ENCODE measurements at regions not wholly inside any gene's neighbourhood (a gene's known extent, or its start where the extent isn't known, plus 50 kb on each side); places are given as distances from the start of the nearest gene placed in this dataset.

DNA sequence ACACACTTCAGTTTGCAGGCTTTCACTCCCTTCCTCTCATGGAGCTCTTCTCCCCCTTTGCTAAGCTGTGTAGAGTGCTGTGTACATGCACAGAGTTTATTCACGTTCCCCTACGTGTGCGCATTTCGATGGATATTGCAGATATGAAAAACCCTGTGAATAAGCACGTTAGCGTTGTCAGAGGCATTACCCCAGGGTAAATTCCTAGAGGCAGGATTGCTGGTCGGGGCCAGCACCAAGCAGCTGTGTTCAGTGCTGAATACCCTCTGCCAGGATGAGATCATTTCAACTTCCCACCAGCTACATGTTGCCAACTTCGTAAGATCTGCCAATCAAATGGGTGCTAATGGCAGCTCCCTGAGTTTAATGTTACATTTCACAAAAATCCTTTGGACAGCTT, 172.3 kb upstream of the PPP1R26 start:
- TF ChIP-seq, protein P1, sequence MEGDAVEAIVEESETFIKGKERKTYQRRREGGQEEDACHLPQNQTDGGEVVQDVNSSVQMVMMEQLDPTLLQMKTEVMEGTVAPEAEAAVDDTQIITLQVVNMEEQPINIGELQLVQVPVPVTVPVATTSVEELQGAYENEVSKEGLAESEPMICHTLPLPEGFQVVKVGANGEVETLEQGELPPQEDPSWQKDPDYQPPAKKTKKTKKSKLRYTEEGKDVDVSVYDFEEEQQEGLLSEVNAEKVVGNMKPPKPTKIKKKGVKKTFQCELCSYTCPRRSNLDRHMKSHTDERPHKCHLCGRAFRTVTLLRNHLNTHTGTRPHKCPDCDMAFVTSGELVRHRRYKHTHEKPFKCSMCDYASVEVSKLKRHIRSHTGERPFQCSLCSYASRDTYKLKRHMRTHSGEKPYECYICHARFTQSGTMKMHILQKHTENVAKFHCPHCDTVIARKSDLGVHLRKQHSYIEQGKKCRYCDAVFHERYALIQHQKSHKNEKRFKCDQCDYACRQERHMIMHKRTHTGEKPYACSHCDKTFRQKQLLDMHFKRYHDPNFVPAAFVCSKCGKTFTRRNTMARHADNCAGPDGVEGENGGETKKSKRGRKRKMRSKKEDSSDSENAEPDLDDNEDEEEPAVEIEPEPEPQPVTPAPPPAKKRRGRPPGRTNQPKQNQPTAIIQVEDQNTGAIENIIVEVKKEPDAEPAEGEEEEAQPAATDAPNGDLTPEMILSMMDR (IDR thresholded peaks at IDR 0.05 in 4 of 5, conservative IDR thresholded peaks at IDR 0.05 in 1 of 5), result no peak
- TF ChIP-seq POLR2A (IDR thresholded peaks at IDR 0.05), result no peak

Data from gastrocnemius medialis (tissue), 4 donors.